Cardiac muscle cell (in vitro differentiated cells and primary cell): ENCODE measurements at regions not wholly inside any gene's neighbourhood (a gene's known extent, or its start where the extent isn't known, plus 50 kb on each side); places are given as distances from the start of the nearest gene placed in this dataset.

Experiments used
- DNase-seq, 2 donors: peaks; one replicate each; pipeline versions ENCODE4 v3.0.0 to v3.0.0-alpha.2; 2010 to 2017; ENCODE audit warnings: low read depth in 1 of 2, low spot score in 1 of 2
- H3K27ac ChIP-seq: fragments of 200-600 bp; sonication (generic); 2 replicates; pipeline ENCODE4 v1.5.1; 2016
- H3K27me3 ChIP-seq: fragments of 200-600 bp; sonication (generic); 2 replicates; pipeline ENCODE4 v1.6.0; 2016; ENCODE audit warnings: control low read depth
- H3K36me3 ChIP-seq: fragments of 200-600 bp; sonication (generic); 2 replicates; pipeline ENCODE4 v1.5.1; 2016; ENCODE audit warnings: control low read depth
- H3K4me1 ChIP-seq: fragments of 200-600 bp; sonication (generic); 2 replicates; pipeline ENCODE4 v1.8.1; 2017; ENCODE audit warnings: low read depth, mild to moderate bottlenecking, mixed run types
- H3K4me3 ChIP-seq: fragments of 200-600 bp; sonication (generic); 2 replicates; pipeline ENCODE4 v1.5.1; 2016; ENCODE audit warnings: mild to moderate bottlenecking
- H3K9me3 ChIP-seq: fragments of 200-600 bp; sonication (generic); 2 replicates; pipeline ENCODE4 v1.5.1; 2017; ENCODE audit warnings: low read depth, mild to moderate bottlenecking, control low read depth
- TF ChIP-seq, protein P1 (sequence below): IDR thresholded peaks from 2 replicates; pipeline ENCODE4 v1.5.1; 2012; ENCODE audit warnings: low read depth, mild to moderate bottlenecking, low read length

DNA sequence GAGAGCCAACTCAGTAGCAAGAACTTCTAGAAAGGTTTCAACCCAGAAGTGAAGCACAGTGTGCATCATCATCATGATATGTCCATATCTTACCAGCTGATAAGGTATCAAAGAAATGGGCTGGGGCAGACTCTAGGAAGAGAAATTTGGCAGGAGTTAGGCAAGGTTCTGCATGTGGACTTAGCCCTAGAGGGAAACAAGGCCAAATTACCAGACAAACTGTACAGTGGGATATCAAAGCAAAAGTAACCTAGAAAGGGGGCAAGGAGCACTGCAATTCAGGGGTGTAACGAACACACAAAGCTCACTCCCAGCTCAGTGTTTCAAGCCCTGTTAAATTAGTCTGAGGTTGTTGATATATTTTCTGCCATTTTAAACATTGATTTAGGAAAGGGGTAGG lies 407.4 kb downstream of the SMARCA1 start:
- Histone ChIP-seq H3K27me3 (no peaks in the 10 kb centered on the region), H3K4me3 (no peak overlapping the region), H3K36me3 (no peaks in the 10 kb centered on the region), H3K4me1 (peaks cover 14% of the 10 kb centered on the region), H3K9me3 (no peaks in the 10 kb centered on the region), H3K27ac (no peak overlapping the region)
- TF ChIP-seq, protein P1, sequence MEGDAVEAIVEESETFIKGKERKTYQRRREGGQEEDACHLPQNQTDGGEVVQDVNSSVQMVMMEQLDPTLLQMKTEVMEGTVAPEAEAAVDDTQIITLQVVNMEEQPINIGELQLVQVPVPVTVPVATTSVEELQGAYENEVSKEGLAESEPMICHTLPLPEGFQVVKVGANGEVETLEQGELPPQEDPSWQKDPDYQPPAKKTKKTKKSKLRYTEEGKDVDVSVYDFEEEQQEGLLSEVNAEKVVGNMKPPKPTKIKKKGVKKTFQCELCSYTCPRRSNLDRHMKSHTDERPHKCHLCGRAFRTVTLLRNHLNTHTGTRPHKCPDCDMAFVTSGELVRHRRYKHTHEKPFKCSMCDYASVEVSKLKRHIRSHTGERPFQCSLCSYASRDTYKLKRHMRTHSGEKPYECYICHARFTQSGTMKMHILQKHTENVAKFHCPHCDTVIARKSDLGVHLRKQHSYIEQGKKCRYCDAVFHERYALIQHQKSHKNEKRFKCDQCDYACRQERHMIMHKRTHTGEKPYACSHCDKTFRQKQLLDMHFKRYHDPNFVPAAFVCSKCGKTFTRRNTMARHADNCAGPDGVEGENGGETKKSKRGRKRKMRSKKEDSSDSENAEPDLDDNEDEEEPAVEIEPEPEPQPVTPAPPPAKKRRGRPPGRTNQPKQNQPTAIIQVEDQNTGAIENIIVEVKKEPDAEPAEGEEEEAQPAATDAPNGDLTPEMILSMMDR: no peak
- DNase-seq: no peak

GRCh38 chrX:129115104-129115503 lies 408.2 kb downstream of the SMARCA1 start:
- H3K4me3 ChIP-seq: no peak overlapping the region
- H3K36me3 ChIP-seq: no peaks in the 10 kb centered on the region
- H3K27me3 ChIP-seq: no peaks in the 10 kb centered on the region
- peak; percentile 6 to 81 for DNase-seq
- no peak overlapping the region for H3K27ac ChIP-seq
- no peaks in the 10 kb centered on the region for H3K9me3 ChIP-seq
- peaks cover 14% of the 10 kb centered on the region for H3K4me1 ChIP-seq
- TF ChIP-seq, protein P1: no peak

- Histone ChIP-seq H3K4me1 (no peaks in the 10 kb centered on the region), H3K4me3 (no peak overlapping the region), H3K27ac (no peak overlapping the region), H3K27me3 (no peaks in the 10 kb centered on the region), H3K9me3 (no peaks in the 10 kb centered on the region), H3K36me3 (no peaks in the 10 kb centered on the region)
- no peak for DNase-seq
- TF ChIP-seq, protein P1: no peak
These were observed 412.1 kb downstream of the SMARCA1 start for GRCh38 chrX:129111081-129111798.

DNA sequence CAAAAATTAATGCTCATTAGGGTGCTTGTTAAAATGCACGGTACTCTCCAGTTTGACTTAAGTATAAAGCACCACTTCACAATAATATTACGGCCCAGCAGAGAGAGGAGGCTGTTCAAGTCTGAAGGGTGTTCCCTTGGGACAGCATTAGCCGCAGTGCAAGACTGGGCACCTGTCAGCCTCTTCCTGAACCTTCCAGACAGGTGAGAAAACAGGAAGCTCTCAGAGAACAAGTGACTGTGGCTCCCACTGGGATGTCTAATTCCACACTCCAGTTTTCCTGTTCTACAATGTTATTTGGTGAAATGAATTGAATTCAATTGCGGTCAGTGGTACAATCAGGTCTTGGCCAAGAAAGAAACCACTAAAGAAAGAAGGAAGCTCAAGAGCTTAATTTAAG lies 414.4 kb downstream of the SMARCA1 start:
- TF ChIP-seq, protein P1: no peak
- Histone ChIP-seq H3K4me3 (no peak overlapping the region), H3K36me3 (no peaks in the 10 kb centered on the region), H3K9me3 (no peaks in the 10 kb centered on the region), H3K27ac (no peak overlapping the region), H3K27me3 (no peaks in the 10 kb centered on the region), H3K4me1 (peaks cover 7% of the 10 kb centered on the region)
- DNase-seq: no peak

DNA sequence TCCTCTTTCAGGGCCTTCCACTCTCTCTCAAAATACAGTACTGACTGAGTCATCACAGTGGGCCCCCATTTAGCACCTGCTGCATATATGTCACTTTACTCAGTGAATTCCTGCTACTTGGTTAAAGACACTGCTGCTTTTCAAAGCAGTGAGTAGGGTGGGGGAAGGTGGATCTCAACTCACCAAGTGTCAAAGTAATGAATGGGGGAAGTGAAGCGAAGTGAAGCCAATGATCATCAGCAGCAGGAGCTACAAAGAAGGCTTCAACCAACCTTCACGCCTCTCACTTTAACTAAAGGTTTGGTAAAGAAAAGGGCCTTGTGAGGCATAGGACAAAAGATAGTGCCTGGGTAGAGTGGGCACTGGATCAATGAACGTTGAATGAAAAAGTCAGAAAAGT lies 424.1 kb downstream of the SMARCA1 start:
- no peak overlapping the region for H3K27ac ChIP-seq
- no peak for DNase-seq

More for the DNA sequence above, 424.1 kb downstream of the SMARCA1 start:
- no peaks in the 10 kb centered on the region for H3K36me3 ChIP-seq
- no peak overlapping the region for H3K4me3 ChIP-seq
- H3K9me3 ChIP-seq: no peaks in the 10 kb centered on the region
- no peaks in the 10 kb centered on the region for H3K27me3 ChIP-seq
- no peaks in the 10 kb centered on the region for H3K4me1 ChIP-seq
- TF ChIP-seq, protein P1: no peak
